ENCODE measurements at regions not wholly inside any gene's neighbourhood (a gene's known extent, or its start where the extent isn't known, plus 50 kb on each side); places are given as distances from the start of the nearest gene placed in this dataset.

DNA sequence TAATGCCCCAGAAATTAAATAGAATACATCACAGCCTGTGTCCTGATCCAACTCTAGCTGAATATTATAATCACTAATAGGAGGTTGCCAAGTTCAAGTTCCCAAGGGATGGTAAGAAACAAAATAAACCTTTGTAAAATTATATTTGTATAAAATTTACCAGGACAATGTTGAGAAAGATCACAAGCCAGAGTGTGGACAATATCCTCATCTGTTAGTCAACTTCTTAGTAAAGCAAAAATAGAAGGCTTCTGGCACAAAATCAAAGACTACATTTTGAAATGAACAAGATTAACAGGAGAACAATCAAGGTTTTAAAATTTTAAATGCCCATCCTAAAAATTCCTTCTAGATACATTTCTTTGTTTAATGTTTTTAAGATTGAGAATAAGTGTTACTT, 290.4 kb upstream of the HSF2 start:
- Histone ChIP-seq H3K4me1 (ENCODE audit: low read depth) (no peaks in the 10 kb centered on the region), H3K9me3 (ENCODE audit: low read depth) (no peaks in the 10 kb centered on the region), H3K36me3 (no peaks in the 10 kb centered on the region), H3K27me3 (no peaks in the 10 kb centered on the region), H3K27ac (no peak overlapping the region), H3K4me3 (no peak overlapping the region)
- DNase-seq (ENCODE audit: low read depth in 1 of 2, low spot score in 1 of 2): no peak
- TF ChIP-seq, protein P1, sequence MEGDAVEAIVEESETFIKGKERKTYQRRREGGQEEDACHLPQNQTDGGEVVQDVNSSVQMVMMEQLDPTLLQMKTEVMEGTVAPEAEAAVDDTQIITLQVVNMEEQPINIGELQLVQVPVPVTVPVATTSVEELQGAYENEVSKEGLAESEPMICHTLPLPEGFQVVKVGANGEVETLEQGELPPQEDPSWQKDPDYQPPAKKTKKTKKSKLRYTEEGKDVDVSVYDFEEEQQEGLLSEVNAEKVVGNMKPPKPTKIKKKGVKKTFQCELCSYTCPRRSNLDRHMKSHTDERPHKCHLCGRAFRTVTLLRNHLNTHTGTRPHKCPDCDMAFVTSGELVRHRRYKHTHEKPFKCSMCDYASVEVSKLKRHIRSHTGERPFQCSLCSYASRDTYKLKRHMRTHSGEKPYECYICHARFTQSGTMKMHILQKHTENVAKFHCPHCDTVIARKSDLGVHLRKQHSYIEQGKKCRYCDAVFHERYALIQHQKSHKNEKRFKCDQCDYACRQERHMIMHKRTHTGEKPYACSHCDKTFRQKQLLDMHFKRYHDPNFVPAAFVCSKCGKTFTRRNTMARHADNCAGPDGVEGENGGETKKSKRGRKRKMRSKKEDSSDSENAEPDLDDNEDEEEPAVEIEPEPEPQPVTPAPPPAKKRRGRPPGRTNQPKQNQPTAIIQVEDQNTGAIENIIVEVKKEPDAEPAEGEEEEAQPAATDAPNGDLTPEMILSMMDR (IDR thresholded peaks at IDR 0.05; ENCODE audit: low read depth, low read length): no peak

DNA sequence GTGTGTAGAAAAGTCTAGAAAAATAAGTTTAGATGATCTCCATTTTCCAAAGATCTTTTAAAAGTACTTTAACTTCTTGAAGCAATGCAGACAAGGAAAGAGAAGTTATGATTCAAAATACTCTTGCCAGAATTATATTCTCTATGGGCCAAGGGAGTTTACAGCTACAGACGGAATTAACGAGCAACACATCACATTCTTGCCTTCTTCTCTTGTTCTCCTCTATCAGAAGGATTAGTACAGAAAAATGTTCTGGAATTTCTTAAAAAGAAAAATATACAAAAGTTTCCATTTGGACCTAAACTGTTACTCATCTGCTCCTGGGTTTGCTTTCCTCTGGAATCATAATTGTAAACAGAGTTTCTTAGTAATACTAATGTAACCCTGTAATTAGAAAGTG, 284.7 kb upstream of the HSF2 start:
- Histone ChIP-seq H3K27ac (no peak overlapping the region), H3K9me3 (ENCODE audit: low read depth) (no peaks in the 10 kb centered on the region), H3K36me3 (no peaks in the 10 kb centered on the region), H3K27me3 (no peaks in the 10 kb centered on the region), H3K4me3 (no peak overlapping the region), H3K4me1 (ENCODE audit: low read depth) (no peaks in the 10 kb centered on the region)
- TF ChIP-seq, protein P1 (IDR thresholded peaks at IDR 0.05; ENCODE audit: low read depth, low read length): no peak
- DNase-seq (ENCODE audit: low read depth in 1 of 2, low spot score in 1 of 2): no peak

DNA sequence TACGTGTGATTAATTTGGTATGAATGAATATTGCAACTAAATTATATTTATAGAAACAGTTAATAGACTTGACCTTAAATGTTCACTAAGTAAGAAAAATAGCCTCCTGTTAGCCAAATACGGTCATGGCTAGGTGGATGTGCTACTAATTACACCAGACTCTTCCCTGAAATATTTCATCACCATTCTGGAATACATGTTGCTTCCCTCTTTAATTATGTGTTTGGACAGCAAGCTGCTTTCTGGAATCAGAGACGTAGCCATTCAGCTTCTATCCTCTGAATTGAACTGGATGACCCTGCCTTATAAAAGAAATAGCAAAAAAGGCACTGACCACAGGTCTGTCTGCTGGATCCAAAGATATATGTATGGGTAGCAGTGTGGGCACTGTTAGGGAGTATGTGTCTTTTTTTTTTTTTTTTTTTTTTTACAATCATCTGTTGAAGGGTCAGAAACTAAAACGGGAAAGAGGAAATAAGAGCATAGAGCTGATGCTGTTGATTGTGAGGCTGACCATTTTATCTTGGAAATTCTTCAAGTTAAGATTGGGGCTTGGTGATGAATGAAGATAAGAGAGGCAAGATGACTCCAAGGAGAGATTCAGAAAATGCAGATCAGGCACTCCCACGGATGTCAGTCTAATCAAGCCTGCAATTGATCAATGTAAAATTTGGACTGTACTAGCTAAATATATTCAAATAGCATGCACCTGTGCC, 283.2 kb upstream of the HSF2 start:
- H3K4me1 ChIP-seq (ENCODE audit: low read depth): no peaks in the 10 kb centered on the region
- TF ChIP-seq, protein P1 (IDR thresholded peaks at IDR 0.05; ENCODE audit: low read depth, low read length): no peak
- H3K27me3 ChIP-seq: no peaks in the 10 kb centered on the region
- no peak overlapping the region for H3K27ac ChIP-seq
- no peaks in the 10 kb centered on the region for H3K36me3 ChIP-seq
- no peak overlapping the region for H3K4me3 ChIP-seq
- no peak for DNase-seq (ENCODE audit: low read depth in 1 of 2, low spot score in 1 of 2)
- H3K9me3 ChIP-seq (ENCODE audit: low read depth): no peaks in the 10 kb centered on the region

DNA sequence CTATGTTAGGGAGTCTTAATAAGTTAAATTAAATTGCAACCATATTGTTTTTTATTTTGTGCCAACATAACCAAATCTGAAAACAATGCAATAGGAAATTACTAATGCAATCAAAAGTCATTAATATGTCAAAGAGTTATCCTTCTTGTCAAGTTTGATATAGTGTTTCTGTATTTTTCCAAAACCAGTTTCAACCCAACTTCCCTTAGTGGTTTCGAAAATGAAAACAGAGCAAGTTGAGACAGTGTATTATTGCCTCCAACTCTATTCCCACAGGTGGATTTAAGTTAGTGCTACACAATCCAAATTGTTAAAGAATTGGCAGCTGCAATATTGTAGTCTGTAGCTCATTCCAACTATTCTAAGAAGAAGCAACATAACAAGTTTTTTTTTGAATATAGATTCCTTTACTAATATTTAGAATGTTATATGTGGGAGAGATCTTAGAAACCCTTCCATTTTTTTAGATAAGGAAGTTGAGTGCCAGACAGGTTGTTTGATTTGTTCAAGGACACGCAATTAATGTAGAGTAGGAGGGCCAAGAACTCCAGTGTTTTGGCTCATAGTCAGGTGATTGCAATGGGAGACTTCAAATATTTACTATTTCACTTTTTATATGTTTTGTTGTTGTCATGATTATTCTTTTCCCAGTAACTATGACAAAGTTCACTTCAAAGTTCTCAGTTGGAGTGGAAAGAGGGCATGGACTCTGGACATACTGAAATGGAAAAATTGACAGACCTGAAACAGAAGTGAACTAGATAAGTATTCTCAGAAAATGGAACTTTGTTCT, 282.4 kb upstream of the HSF2 start:
- Histone ChIP-seq H3K27ac (no peak overlapping the region), H3K4me3 (no peak overlapping the region)

DNA sequence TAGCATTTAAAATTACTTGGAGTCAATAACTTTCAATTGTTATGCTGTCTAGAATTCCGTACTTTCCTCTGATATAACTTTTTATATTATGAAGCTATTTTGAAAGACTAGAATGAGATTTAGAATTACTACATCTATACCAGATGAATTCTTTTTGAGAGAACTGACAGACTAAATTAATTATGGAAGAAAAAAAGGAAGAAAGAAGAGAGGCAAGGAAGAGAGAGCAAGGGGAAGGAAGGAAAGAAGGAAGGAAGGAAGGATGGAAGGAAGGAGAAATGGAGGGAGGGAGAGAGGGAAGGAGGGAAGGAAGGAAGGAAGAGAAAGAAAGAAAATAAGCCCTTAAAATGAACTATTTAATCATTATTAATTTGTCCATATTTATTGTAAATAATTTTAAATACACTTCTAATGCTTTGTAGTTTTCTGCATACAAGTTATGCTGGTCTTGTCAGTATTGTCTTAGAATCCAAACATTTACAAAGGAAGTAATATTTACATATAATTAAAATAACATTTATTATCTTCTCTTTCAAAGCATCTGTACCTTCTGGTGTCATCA, 280.4 kb upstream of the HSF2 start:
- no peaks in the 10 kb centered on the region for H3K27me3 ChIP-seq
- no peaks in the 10 kb centered on the region for H3K4me1 ChIP-seq (ENCODE audit: low read depth)
- H3K27ac ChIP-seq: no peak overlapping the region
- H3K36me3 ChIP-seq: no peaks in the 10 kb centered on the region
- H3K9me3 ChIP-seq (ENCODE audit: low read depth): no peaks in the 10 kb centered on the region
- no peak overlapping the region for H3K4me3 ChIP-seq
- no peak for DNase-seq (ENCODE audit: low read depth in 1 of 2, low spot score in 1 of 2)
- TF ChIP-seq, protein P1 (IDR thresholded peaks at IDR 0.05; ENCODE audit: low read depth, low read length): no peak

More for the DNA sequence above, 282.4 kb upstream of the HSF2 start:
- no peaks in the 10 kb centered on the region for H3K9me3 ChIP-seq (ENCODE audit: low read depth)
- no peaks in the 10 kb centered on the region for H3K36me3 ChIP-seq
- no peaks in the 10 kb centered on the region for H3K27me3 ChIP-seq
- H3K4me1 ChIP-seq (ENCODE audit: low read depth): no peaks in the 10 kb centered on the region
- TF ChIP-seq, protein P1 (IDR thresholded peaks at IDR 0.05; ENCODE audit: low read depth, low read length): no peak
- no peak for DNase-seq (ENCODE audit: low read depth in 1 of 2, low spot score in 1 of 2)

All from cardiac muscle cell (in vitro differentiated cells and primary cell).